Left lung (tissue), 4 donors: ENCODE measurements at regions not wholly inside any gene's neighbourhood (a gene's known extent, or its start where the extent isn't known, plus 50 kb on each side); places are given as distances from the start of the nearest gene placed in this dataset.
"Not testable (repeated sequence)": the region's sequence is repeated elsewhere in the genome, so short reads cannot be mapped to it uniquely, and the experiment has no call there.

Source experiments
- ATAC-seq: fragments of 200-7000 bp; cut with Tn5 transposase; one replicate; pipeline ENCODE4 v1.9.1; 2020; ENCODE audit warnings: moderate library complexity
- DNase-seq, 4 donors: peaks; one replicate each; pipeline ENCODE4 v3.0.0-alpha.2; 2013 to 2020
- H3K27ac ChIP-seq, 2 donors: fragments of 200-600 bp; sonication (generic) in 1 of 2; one replicate each; pipeline versions ENCODE4 v1.5.0 to v1.8.0; 2020 to 2021
- H3K27me3 ChIP-seq, 2 donors: fragments of 200-600 bp; sonication (generic) in 1 of 2; one replicate each; pipeline versions ENCODE4 v1.5.0 to v1.8.0; 2020 to 2021
- H3K36me3 ChIP-seq, 2 donors: fragments of 200-600 bp; sonication (generic) in 1 of 2; one replicate each; pipeline versions ENCODE4 v1.5.0 to v1.8.0; 2020 to 2021
- H3K4me1 ChIP-seq, 2 donors: fragments of 200-600 bp; one replicate each; pipeline ENCODE4 v1.8.0; 2021
- H3K4me3 ChIP-seq, 2 donors: fragments of 200-600 bp; sonication (generic) in 1 of 2; one replicate each; pipeline versions ENCODE4 v1.5.0 to v1.8.0; 2020 to 2021; ENCODE audit warnings: mild to moderate bottlenecking in 1 of 2
- H3K9me3 ChIP-seq, 2 donors: fragments of 200-600 bp; sonication (generic) in 1 of 2; one replicate each; pipeline versions ENCODE4 v1.5.0 to v1.8.0; 2020 to 2021
- CTCF ChIP-seq, 2 donors: fragments of 200-600 bp; sonication (generic) in 1 of 2; IDR thresholded peaks; one replicate each; pipeline versions ENCODE4 v1.5.0 to v1.8.0; 2021; ENCODE audit warnings: antibody characterized with exemption in 2 of 2
- intact Hi-C, 2 donors: fragments of 100-400 bp; cut with DNase I; formaldehyde crosslinking; loops; one replicate each; pipeline versions ENCODE4 v1.11.2 to v1.14.2; 2022
- donor health status: DM: no; HTN: yes; CAD: no.
- donor health status: DM: no; HTN: no; CAD: no.

DNA sequence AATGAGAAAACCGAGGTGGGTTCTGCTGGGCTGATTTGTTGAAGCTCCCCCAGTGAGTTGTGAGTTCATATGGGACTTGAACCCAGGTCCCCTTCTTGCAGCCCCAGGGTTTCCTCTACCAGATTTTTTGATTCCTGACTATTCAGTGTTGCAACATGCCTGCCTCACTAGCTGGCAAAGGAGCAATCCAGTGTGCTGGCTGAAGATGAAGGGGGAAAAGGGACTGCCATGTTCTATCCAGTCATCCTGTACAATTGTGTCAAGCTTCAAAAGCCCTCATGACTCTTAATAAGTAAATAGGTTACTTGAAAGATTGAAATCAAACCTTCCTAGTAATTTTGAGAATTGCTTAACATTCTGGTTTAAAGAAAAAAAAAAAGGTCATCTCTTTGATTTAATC, 211.5 kb upstream of the TP63 start:
- Histone ChIP-seq H3K27ac (no peak overlapping the region), H3K4me3 (no peak overlapping the region), H3K27me3 (no peaks in the 10 kb centered on the region), H3K9me3 (no peaks in the 10 kb centered on the region), H3K4me1 (no peaks in the 10 kb centered on the region), H3K36me3 (no peaks in the 10 kb centered on the region)
- no peak for TF ChIP-seq CTCF (IDR thresholded peaks at IDR 0.05)
- ATAC-seq (peak; percentile 31), DNase-seq (peak in 1 of 4 donors; percentile 3)
- intact Hi-C loops, result no loop called here

GRCh38 chr3:189424922-189425321, 206.3 kb upstream of the TP63 start:
- Histone ChIP-seq H3K27ac (no peak overlapping the region), H3K27me3 (no peaks in the 10 kb centered on the region), H3K4me1 (no peaks in the 10 kb centered on the region), H3K9me3 (no peaks in the 10 kb centered on the region), H3K4me3 (no peak overlapping the region), H3K36me3 (no peaks in the 10 kb centered on the region)
- DNase-seq, result no peak
- intact Hi-C loops, result no loop called here
- ATAC-seq, result no peak
- TF ChIP-seq CTCF (IDR thresholded peaks at IDR 0.05), result no peak

- no peak for TF ChIP-seq CTCF (IDR thresholded peaks at IDR 0.05)
- Histone ChIP-seq H3K9me3 (peaks cover 0 to 7% of the 10 kb centered on the region in 2 donors), H3K27me3 (no peaks in the 10 kb centered on the region), H3K4me3 (no peak overlapping the region), H3K36me3 (no peaks in the 10 kb centered on the region), H3K4me1 (no peaks in the 10 kb centered on the region), H3K27ac (no peak overlapping the region)
- intact Hi-C loops, result no loop called here
- ATAC-seq, result no peak
- DNase-seq, result no peak
These were observed 202.2 kb upstream of the TP63 start for GRCh38 chr3:189429019-189429418.

DNA sequence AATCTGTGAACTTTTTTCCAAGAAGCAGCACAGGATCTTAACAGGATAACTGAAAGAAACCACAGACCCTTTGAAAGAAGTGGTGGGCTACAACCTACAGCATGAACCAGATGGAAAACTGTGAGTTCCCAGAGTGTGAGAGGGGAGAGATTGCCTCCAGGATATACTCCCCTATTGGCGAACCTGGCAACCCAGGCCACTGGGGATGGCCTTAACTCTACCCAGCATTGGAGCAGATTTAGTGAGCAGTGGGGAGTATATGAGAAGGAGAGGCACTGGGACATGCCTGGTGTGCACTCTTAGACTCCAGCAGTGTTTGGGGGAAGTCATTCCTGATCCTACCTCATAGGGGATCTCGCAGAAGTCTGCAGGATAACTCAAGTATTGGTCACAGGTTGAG, 201.0 kb upstream of the TP63 start:
- H3K9me3 ChIP-seq, result peaks cover 0 to 7% of the 10 kb centered on the region in 2 donors
- ATAC-seq (no peak), DNase-seq (no peak)
- no peak for TF ChIP-seq CTCF (IDR thresholded peaks at IDR 0.05)
- no peaks in the 10 kb centered on the region for H3K4me1 ChIP-seq
- H3K27ac ChIP-seq, result no peak overlapping the region
- intact Hi-C loops, result no loop called here
- H3K4me3 ChIP-seq, result no peak overlapping the region
- H3K36me3 ChIP-seq, result no peaks in the 10 kb centered on the region
- H3K27me3 ChIP-seq, result no peaks in the 10 kb centered on the region

GRCh38 chr3:189442257-189442656, 188.9 kb upstream of the TP63 start:
- H3K27me3 ChIP-seq, intact Hi-C loops, H3K27ac ChIP-seq, ATAC-seq, H3K9me3 ChIP-seq, DNase-seq, H3K4me1 ChIP-seq, H3K36me3 ChIP-seq, H3K4me3 ChIP-seq: not testable (repeated sequence)

DNA sequence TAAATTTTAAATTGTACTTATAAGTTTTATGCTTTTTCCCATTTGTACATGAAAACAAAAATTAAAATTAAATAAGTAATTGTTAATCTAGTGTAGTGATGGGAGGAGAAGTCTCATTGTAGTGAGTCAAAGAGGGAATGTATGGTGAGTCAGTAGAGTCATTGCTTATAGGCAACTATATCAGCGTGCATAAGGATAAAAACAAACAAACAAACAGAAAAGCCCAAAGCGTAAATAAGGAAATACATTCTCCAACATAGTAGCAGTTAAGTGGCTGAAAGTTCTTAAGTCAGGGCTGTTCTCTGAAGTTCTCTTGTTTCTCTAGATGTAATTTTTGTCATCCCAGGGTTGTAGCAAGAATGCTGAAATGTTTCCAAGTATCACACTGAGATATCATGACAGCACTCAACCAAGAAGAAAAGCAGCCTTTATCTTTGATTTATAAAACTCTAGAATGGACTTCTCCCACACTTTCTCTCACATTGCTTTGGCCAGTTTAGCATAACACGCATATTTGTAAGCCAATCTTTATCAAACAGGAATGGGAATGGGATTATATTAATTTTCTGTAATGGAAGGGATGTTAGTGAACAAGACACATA, 184.1 kb upstream of the TP63 start:
- H3K4me1 ChIP-seq, result no peaks in the 10 kb centered on the region
- no peaks in the 10 kb centered on the region for H3K36me3 ChIP-seq
- peaks cover 0 to 2% of the 10 kb centered on the region in 2 donors for H3K9me3 ChIP-seq
- TF ChIP-seq CTCF (IDR thresholded peaks at IDR 0.05), result no peak
- H3K27me3 ChIP-seq, result no peaks in the 10 kb centered on the region
- H3K27ac ChIP-seq, result no peak overlapping the region
- ATAC-seq, result no peak
- peak in 1 of 4 donors; percentile 24 for DNase-seq
- no peak overlapping the region for H3K4me3 ChIP-seq
- intact Hi-C loops, result no loop called here
